Uterus (tissue), 3 donors: ENCODE measurements at regions not wholly inside any gene's neighbourhood (a gene's known extent, or its start where the extent isn't known, plus 50 kb on each side); places are given as distances from the start of the nearest gene placed in this dataset.
"Not testable (repeated sequence)": the region's sequence is repeated elsewhere in the genome, so short reads cannot be mapped to it uniquely, and the experiment has no call there.

ENCODE experiments used
- DNase-seq, 2 donors: peaks; one replicate each; pipeline ENCODE4 v3.0.0-alpha.2; 2019 to 2020
- H3K27ac ChIP-seq, 2 donors: fragments of 200-600 bp; sonication (generic); 1 replicate in 1 of 2; 2 replicates in 1 of 2; pipeline ENCODE4 v1.5.1; 2016 to 2018
- H3K27me3 ChIP-seq, 2 donors: fragments of 200-600 bp; sonication (generic); one replicate each; pipeline ENCODE4 v1.5.1; 2018 to 2019; ENCODE audit warnings: control low read depth in 1 of 2
- H3K36me3 ChIP-seq, 2 donors: fragments of 200-600 bp; sonication (generic); one replicate each; pipeline ENCODE4 v1.5.1; 2019; ENCODE audit warnings: control low read depth in 1 of 2
- H3K4me1 ChIP-seq, 2 donors: fragments of 200-600 bp; sonication (generic); one replicate each; pipeline ENCODE4 v1.5.1; 2018 to 2019; ENCODE audit warnings: control low read depth in 1 of 2
- H3K4me3 ChIP-seq, 2 donors: fragments of 200-600 bp; sonication (generic); 1 replicate in 1 of 2; 2 replicates in 1 of 2; pipeline ENCODE4 v1.5.1; 2018 to 2019; ENCODE audit warnings: mild to moderate bottlenecking in 1 of 2
- H3K9me3 ChIP-seq, 2 donors: fragments of 200-600 bp; sonication (generic); one replicate each; pipeline ENCODE4 v1.5.1; 2019; ENCODE audit warnings: control low read depth in 1 of 2
- POLR2A ChIP-seq, 2 donors: fragments of 450-650 bp; IDR thresholded peaks; one replicate each; pipeline ENCODE4 v1.6.1; 2016; ENCODE audit warnings: antibody characterized with exemption in 2 of 2, mild to moderate bottlenecking in 1 of 2, moderate library complexity in 1 of 2
- intact Hi-C: fragments of 100-400 bp; cut with DNase I; formaldehyde crosslinking; loops from one replicate; pipeline ENCODE4 v1.15.1; 2023; ENCODE audit warnings: low total_unique reads
- TF ChIP-seq, protein P1 (sequence below), 4 experiments: fragments of 200-600 bp in 2 of 4; fragments of 450-650 bp in 2 of 4; sonication (generic) in 2 of 4; IDR thresholded peaks; one replicate each; pipeline ENCODE4 v1.5.1; 2016 to 2019; ENCODE audit warnings: antibody characterized with exemption in 4 of 4, mild to moderate bottlenecking in 2 of 4, moderate library complexity in 1 of 4
- donor health status: DM: yes; HTN: yes; CAD: no.

DNA sequence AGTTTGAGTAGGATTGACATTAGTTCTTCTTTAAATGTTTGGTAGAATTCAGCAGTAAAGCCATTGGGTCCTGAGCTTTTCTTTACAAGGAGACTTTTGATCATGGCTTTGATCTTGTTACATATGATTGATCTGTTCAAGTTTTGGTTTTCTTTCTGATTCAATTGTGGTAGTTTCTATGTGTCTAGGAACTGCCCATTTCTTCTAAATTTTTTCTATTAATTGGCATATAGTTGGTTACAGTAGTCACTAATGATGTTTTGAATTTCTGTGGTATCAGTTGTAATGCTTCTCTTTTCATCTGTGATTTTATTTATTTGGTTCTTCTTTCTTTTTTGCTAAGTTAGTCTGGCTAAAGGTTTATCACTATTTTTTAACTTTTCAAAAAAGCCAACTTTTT lies 73.3 kb upstream of the DLGAP1 start:
- DNase-seq, result no peak
- TF ChIP-seq, protein P1, sequence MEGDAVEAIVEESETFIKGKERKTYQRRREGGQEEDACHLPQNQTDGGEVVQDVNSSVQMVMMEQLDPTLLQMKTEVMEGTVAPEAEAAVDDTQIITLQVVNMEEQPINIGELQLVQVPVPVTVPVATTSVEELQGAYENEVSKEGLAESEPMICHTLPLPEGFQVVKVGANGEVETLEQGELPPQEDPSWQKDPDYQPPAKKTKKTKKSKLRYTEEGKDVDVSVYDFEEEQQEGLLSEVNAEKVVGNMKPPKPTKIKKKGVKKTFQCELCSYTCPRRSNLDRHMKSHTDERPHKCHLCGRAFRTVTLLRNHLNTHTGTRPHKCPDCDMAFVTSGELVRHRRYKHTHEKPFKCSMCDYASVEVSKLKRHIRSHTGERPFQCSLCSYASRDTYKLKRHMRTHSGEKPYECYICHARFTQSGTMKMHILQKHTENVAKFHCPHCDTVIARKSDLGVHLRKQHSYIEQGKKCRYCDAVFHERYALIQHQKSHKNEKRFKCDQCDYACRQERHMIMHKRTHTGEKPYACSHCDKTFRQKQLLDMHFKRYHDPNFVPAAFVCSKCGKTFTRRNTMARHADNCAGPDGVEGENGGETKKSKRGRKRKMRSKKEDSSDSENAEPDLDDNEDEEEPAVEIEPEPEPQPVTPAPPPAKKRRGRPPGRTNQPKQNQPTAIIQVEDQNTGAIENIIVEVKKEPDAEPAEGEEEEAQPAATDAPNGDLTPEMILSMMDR (IDR thresholded peaks at IDR 0.05), result no peak
- no peak for TF ChIP-seq POLR2A (IDR thresholded peaks at IDR 0.05)
- Histone ChIP-seq H3K4me3 (no peak overlapping the region), H3K9me3 (no peaks in the 10 kb centered on the region), H3K36me3 (no peaks in the 10 kb centered on the region), H3K27ac (no peak overlapping the region), H3K4me1 (no peaks in the 10 kb centered on the region), H3K27me3 (no peaks in the 10 kb centered on the region)
- intact Hi-C loops, result no loop called here

GRCh38 chr18:4527826-4528225 lies 72.7 kb upstream of the DLGAP1 start:
- not testable (repeated sequence) for H3K27me3 ChIP-seq

DNA sequence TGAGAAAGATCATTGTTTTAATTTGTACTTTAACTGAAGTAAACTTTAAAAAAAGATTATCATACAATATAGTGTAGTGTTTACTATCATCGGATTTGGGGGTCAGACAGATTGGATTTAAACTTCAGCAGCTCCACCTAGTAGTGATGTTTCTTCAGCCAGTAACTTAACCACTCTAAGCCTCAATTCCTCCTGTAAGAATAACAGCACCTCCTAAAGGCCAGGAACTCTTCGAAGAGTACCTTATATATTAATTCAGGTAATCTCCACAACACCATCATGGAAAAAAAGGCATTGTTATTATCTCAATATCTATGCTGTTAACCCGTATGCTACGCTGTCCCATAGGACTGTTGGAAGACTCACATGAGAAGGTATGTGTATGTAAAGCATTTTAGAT lies 69.0 kb upstream of the DLGAP1 start:
- Histone ChIP-seq H3K4me1 (no peaks in the 10 kb centered on the region), H3K4me3 (no peak overlapping the region), H3K9me3 (no peaks in the 10 kb centered on the region), H3K27ac (no peak overlapping the region), H3K36me3 (no peaks in the 10 kb centered on the region), H3K27me3 (no peaks in the 10 kb centered on the region)
- DNase-seq, result no peak
- TF ChIP-seq POLR2A (IDR thresholded peaks at IDR 0.05), result no peak
- TF ChIP-seq, protein P1 (IDR thresholded peaks at IDR 0.05), result no peak
- intact Hi-C loops, result no loop called here

More at GRCh38 chr18:4527826-4528225, 72.7 kb upstream of the DLGAP1 start:
- intact Hi-C loops, H3K27ac ChIP-seq, H3K9me3 ChIP-seq, H3K4me1 ChIP-seq, H3K36me3 ChIP-seq, DNase-seq, H3K4me3 ChIP-seq: not testable (repeated sequence)

DNA sequence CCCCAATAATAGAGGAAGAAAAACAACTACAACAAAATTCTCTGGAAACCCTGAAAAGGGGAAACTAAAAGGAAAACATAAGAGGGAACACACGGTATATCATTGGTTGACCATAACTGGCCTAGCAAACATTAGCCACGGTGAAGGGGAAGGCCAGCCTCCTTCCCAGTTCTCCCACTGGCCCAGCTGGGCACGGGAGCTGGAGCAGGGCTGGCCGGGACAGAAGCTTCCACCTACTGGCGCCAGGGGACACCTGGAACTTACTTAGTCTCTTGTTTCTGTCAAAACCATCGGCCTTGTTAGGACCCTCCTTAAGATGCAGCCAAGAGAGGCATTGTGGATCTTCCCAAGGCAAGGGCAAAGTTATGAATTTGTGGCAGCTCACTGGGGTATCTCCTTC lies 56.1 kb upstream of the DLGAP1 start:
- H3K4me1 ChIP-seq, result no peaks in the 10 kb centered on the region
- DNase-seq, result no peak
- intact Hi-C loops, result no loop called here

DNA sequence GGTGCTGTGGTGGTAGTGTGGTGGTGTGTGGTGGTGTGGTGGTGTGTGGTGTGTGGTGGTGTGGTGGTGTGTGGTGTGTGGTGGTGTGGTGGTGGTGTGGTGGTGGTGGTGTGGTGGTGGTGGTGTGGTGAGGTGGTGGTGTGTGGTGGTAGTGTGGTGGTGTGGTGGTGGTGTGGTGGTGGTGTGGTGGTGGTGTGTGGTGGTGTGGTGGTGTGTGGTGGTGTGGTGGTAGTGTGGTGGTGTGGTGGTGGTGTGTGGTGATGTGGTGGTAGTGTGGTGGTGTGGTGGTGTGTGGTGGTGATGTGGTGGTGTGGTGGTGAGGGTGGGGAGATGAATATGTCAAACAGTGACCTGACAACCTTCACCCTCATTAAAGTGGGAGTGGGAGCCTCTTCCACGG lies 55.6 kb upstream of the DLGAP1 start:
- Histone ChIP-seq H3K4me1 (no peaks in the 10 kb centered on the region), H3K9me3 (no peaks in the 10 kb centered on the region), H3K27ac (no peak overlapping the region), H3K27me3 (no peaks in the 10 kb centered on the region), H3K36me3 (no peaks in the 10 kb centered on the region), H3K4me3 (no peak overlapping the region)
- no peak for DNase-seq
- intact Hi-C loops, result no loop called here
- TF ChIP-seq, protein P1 (IDR thresholded peaks at IDR 0.05), result no peak

More for the DNA sequence above, 56.1 kb upstream of the DLGAP1 start:
- Histone ChIP-seq H3K27ac (no peak overlapping the region), H3K4me3 (no peak overlapping the region), H3K27me3 (no peaks in the 10 kb centered on the region), H3K9me3 (no peaks in the 10 kb centered on the region), H3K36me3 (no peaks in the 10 kb centered on the region)
- no peak for TF ChIP-seq POLR2A (IDR thresholded peaks at IDR 0.05)
- TF ChIP-seq, protein P1 (IDR thresholded peaks at IDR 0.05), result no peak

- no peak for DNase-seq
- TF ChIP-seq POLR2A (IDR thresholded peaks at IDR 0.05), result no peak
- TF ChIP-seq, protein P1 (IDR thresholded peaks at IDR 0.05), result no peak
- intact Hi-C loops, result no loop called here
These were observed 55.1 kb upstream of the DLGAP1 start for GRCh38 chr18:4510160-4510559.

More at GRCh38 chr18:4510160-4510559, 55.1 kb upstream of the DLGAP1 start:
- no peaks in the 10 kb centered on the region for H3K9me3 ChIP-seq
- H3K4me1 ChIP-seq, result no peaks in the 10 kb centered on the region
- no peak overlapping the region for H3K4me3 ChIP-seq
- H3K36me3 ChIP-seq, result no peaks in the 10 kb centered on the region
- no peaks in the 10 kb centered on the region for H3K27me3 ChIP-seq
- H3K27ac ChIP-seq, result no peak overlapping the region
